ENCODE measurements at regions not wholly inside any gene's neighbourhood (a gene's known extent, or its start where the extent isn't known, plus 50 kb on each side); places are given as distances from the start of the nearest gene placed in this dataset.

- no TSS peak for BruUV-seq (replicated peaks)
Observed at GRCh38 chr3:96259-96658, 100.3 kb upstream of the CHL1 start.

DNA sequence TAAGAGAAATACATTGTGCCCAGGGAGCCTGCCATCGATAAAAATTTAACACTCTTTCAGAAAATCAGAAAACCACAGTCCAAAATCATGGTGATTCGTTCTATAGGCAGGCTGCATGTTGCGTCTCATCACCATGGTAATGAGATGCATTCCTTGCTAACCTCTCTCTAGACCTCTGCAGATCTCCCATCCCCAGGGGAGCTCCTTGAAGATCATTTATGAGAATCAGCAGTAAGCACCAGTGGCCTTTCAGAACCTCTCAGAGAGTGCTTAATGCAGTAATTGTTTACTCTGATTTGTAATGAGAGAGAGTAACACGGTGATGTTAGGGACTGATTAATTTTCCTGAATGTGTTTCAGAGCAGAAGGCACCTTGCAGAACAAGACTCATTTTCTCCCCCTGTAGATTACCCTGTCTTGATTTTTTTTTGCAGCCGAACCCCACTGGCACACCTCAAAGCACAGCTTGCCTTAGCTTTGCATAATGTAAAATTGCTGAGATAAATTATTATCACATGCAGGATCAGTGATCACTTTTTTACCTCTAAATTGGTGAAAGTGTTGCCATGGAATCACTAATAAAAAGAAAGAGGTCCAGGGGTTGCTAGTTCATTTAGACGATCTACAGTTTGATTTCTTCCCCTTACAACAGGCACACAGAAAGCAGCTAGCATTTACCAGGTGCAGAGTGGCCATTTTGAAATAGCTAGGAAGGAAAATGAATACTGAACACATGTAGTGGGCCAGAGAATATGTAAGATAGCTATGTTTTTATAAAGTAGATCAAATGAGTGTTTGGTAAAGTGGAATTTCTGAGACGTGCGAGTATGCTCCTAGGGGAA lies 98.9 kb upstream of the CHL1 start:
- no peaks in the 10 kb centered on the region for H3K4me1 Mint-ChIP-seq (ENCODE audit: low read depth, unreplicated experiment)
- POLR2A ChIA-PET = no interaction called here
- no peak overlapping the region for H3K4me3 ChIP-seq (ENCODE audit: low read depth, low read length)
- H3K4me1 ChIP-seq = no peaks in the 10 kb centered on the region
- no peaks in the 10 kb centered on the region for H3K36me3 Mint-ChIP-seq (ENCODE audit: insufficient read depth, unreplicated experiment)
- TF ChIP-seq, protein P1, sequence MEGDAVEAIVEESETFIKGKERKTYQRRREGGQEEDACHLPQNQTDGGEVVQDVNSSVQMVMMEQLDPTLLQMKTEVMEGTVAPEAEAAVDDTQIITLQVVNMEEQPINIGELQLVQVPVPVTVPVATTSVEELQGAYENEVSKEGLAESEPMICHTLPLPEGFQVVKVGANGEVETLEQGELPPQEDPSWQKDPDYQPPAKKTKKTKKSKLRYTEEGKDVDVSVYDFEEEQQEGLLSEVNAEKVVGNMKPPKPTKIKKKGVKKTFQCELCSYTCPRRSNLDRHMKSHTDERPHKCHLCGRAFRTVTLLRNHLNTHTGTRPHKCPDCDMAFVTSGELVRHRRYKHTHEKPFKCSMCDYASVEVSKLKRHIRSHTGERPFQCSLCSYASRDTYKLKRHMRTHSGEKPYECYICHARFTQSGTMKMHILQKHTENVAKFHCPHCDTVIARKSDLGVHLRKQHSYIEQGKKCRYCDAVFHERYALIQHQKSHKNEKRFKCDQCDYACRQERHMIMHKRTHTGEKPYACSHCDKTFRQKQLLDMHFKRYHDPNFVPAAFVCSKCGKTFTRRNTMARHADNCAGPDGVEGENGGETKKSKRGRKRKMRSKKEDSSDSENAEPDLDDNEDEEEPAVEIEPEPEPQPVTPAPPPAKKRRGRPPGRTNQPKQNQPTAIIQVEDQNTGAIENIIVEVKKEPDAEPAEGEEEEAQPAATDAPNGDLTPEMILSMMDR (IDR thresholded peaks at IDR 0.05; ENCODE audit: insufficient read depth in 1 of 2, low read depth in 1 of 2, low read length in 1 of 2, severe bottlenecking in 1 of 2, unreplicated experiment in 1 of 2) = no peak
- no peaks in the 10 kb centered on the region for H3K36me3 ChIP-seq (ENCODE audit: control insufficient read depth, insufficient read depth, low read length)
- no TSS peak for BruUV-seq (replicated peaks)
- no peak overlapping the region for H3K4me3 Mint-ChIP-seq (ENCODE audit: unreplicated experiment)
- H3K27me3 Mint-ChIP-seq (ENCODE audit: insufficient read depth, unreplicated experiment) = peaks cover 2% of the 10 kb centered on the region
- H3K27me3 ChIP-seq (replicated peaks; ENCODE audit: control insufficient read depth, insufficient read depth, low read length) = no peaks in the 10 kb centered on the region
- DNase-seq = no peak
- intact Hi-C loops (cut with micrococcal nuclease; ENCODE audit: unreplicated experiment) = no loop called here
- H3K27ac Mint-ChIP-seq (ENCODE audit: unreplicated experiment) = no peak overlapping the region
- no peaks in the 10 kb centered on the region for H3K9me3 ChIP-seq
- CTCF ChIA-PET = interaction anchor here (0.6 kb wide), 1 partner anchor 58 kb away, joined by 9 read pairs; no protein-coding TSS in a partner anchor
- no peaks in the 10 kb centered on the region for H3K9me3 Mint-ChIP-seq (ENCODE audit: unreplicated experiment)

More at GRCh38 chr3:96259-96658, 100.3 kb upstream of the CHL1 start:
- Histone ChIP-seq H3K4me1 (no peaks in the 10 kb centered on the region), H3K36me3 (ENCODE audit: control insufficient read depth, insufficient read depth, low read length) (no peaks in the 10 kb centered on the region), H3K9me3 (no peaks in the 10 kb centered on the region), H3K4me3 (ENCODE audit: low read depth, low read length) (no peak overlapping the region), H3K27me3 (replicated peaks; ENCODE audit: control insufficient read depth, insufficient read depth, low read length) (no peaks in the 10 kb centered on the region)
- peak in 1 of 2 experiments; percentile 1 for DNase-seq
- TF ChIP-seq, protein P1 (IDR thresholded peaks at IDR 0.05; ENCODE audit: insufficient read depth in 1 of 2, low read depth in 1 of 2, low read length in 1 of 2, severe bottlenecking in 1 of 2, unreplicated experiment in 1 of 2) = no peak
- POLR2A ChIA-PET = no interaction called here
- Mint-ChIP-seq H3K9me3 (ENCODE audit: unreplicated experiment) (no peaks in the 10 kb centered on the region), H3K4me1 (ENCODE audit: low read depth, unreplicated experiment) (no peaks in the 10 kb centered on the region), H3K4me3 (ENCODE audit: unreplicated experiment) (no peak overlapping the region), H3K36me3 (ENCODE audit: insufficient read depth, unreplicated experiment) (no peaks in the 10 kb centered on the region), H3K27ac (ENCODE audit: unreplicated experiment) (no peak overlapping the region), H3K27me3 (ENCODE audit: insufficient read depth, unreplicated experiment) (peaks cover 2% of the 10 kb centered on the region)
- CTCF ChIA-PET = no interaction called here
- intact Hi-C loops (cut with micrococcal nuclease; ENCODE audit: unreplicated experiment) = no loop called here

DNA sequence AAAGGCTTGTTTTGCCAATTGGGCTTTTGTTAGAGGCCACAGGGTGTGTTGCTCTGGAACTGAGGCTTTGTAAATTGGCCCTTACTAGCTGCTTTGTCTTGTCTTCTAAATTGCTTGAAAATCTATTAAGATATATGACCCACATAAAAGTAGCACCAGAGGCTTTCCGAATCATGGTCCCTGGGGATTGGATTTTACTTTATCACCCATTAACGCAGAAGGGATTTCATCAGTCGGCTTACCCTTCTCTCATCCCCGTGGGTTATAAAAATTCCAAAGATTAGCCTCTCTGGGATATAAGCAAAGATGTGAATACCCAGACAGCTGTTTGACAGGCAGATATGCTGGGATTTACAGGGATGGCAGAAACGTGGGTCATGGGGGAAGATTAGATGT lies 98.3 kb upstream of the CHL1 start:
- no peaks in the 10 kb centered on the region for H3K9me3 ChIP-seq
- H3K9me3 Mint-ChIP-seq (ENCODE audit: unreplicated experiment) = no peaks in the 10 kb centered on the region
- CTCF ChIA-PET = interaction anchor here (0.6 kb wide), 1 partner anchor 59 kb away, joined by 9 read pairs; no protein-coding TSS in a partner anchor

More for the DNA sequence above, 98.3 kb upstream of the CHL1 start:
- POLR2A ChIA-PET = no interaction called here
- no peaks in the 10 kb centered on the region for H3K27me3 ChIP-seq (replicated peaks; ENCODE audit: control insufficient read depth, insufficient read depth, low read length)
- no peak overlapping the region for H3K27ac Mint-ChIP-seq (ENCODE audit: unreplicated experiment)
- no peak overlapping the region for H3K4me3 ChIP-seq (ENCODE audit: low read depth, low read length)
- DNase-seq = no peak
- TF ChIP-seq, protein P1 (IDR thresholded peaks at IDR 0.05; ENCODE audit: insufficient read depth in 1 of 2, low read depth in 1 of 2, low read length in 1 of 2, severe bottlenecking in 1 of 2, unreplicated experiment in 1 of 2) = no peak
- no peaks in the 10 kb centered on the region for H3K36me3 ChIP-seq (ENCODE audit: control insufficient read depth, insufficient read depth, low read length)
- H3K4me1 ChIP-seq = no peaks in the 10 kb centered on the region
- H3K4me3 Mint-ChIP-seq (ENCODE audit: unreplicated experiment) = no peak overlapping the region
- intact Hi-C loops (cut with micrococcal nuclease; ENCODE audit: unreplicated experiment) = no loop called here
- no peaks in the 10 kb centered on the region for H3K36me3 Mint-ChIP-seq (ENCODE audit: insufficient read depth, unreplicated experiment)
- peaks cover under 1% of the 10 kb centered on the region for H3K27me3 Mint-ChIP-seq (ENCODE audit: insufficient read depth, unreplicated experiment)
- H3K4me1 Mint-ChIP-seq (ENCODE audit: low read depth, unreplicated experiment) = no peaks in the 10 kb centered on the region
- BruUV-seq (replicated peaks) = no TSS peak

All from Caco-2 (cell line).